K562 (cell line): ENCODE measurements at regions not wholly inside any gene's neighbourhood (a gene's known extent, or its start where the extent isn't known, plus 50 kb on each side); places are given as distances from the start of the nearest gene placed in this dataset.

Experiments
- CREM ChIP-seq: IDR thresholded peaks from 2 replicates; pipeline ENCODE4 v1.6.1; 2014; ENCODE audit warnings: antibody characterized with exemption, low read depth
- GTF2A2 ChIP-seq: IDR thresholded peaks from 2 replicates; pipeline ENCODE4 v1.6.1; 2016; ENCODE audit warnings: mild to moderate bottlenecking, missing genetic modification characterization, missing compliant biosample characterization
- LEF1 ChIP-seq: fragments of 450-650 bp; IDR thresholded peaks from 2 replicates; pipeline ENCODE4 v1.6.1; 2016; ENCODE audit warnings: mild to moderate bottlenecking
- MAFK ChIP-seq: IDR thresholded peaks from 2 replicates; pipeline ENCODE4 v1.6.1; 2011; ENCODE audit warnings: low read length, improper control_type of control experiment
- MGA ChIP-seq: fragments of 450-650 bp; IDR thresholded peaks from 2 replicates; pipeline ENCODE4 v1.6.1; 2016; ENCODE audit warnings: mild to moderate bottlenecking, moderate library complexity
- RHOXF2B ChIP-seq: fragments of 250-450 bp; sonication (Bioruptor Pico); conservative IDR thresholded peaks from 2 replicates; pipeline ENCODE4 v1.5.1; 2021
- TOE1 ChIP-seq, 2 experiments: fragments of 450-650 bp in 1 of 2; sonication (generic) in 1 of 2; formaldehyde crosslinking in 1 of 2; IDR thresholded peaks; 2 replicates each; pipeline versions ENCODE4 v1.7.1 to v1.8.0; 2016 to 2022; ENCODE audit warnings: borderline replicate concordance in 2 of 2, mild to moderate bottlenecking in 2 of 2, antibody characterized with exemption in 1 of 2, inconsistent platforms in 1 of 2, low read depth in 1 of 2, missing genetic modification reagents in 1 of 2, moderate library complexity in 1 of 2
- ZNF518B ChIP-seq: fragments of 250-450 bp; sonication (Bioruptor Pico); IDR thresholded peaks from 2 replicates; pipeline ENCODE4 v1.5.0; 2021; ENCODE audit warnings: mild to moderate bottlenecking, moderate library complexity

- TF ChIP-seq MGA (peak; percentile 71), CREM (no peak), MAFK (peak; percentile 78), ZNF518B (CRISPR knock-in tag) (no peak), LEF1 (no peak), GTF2A2 (tag) (no peak), TOE1 (IDR thresholded peaks at IDR 0.05; ENCODE audit: borderline replicate concordance) (peak; percentile 78; the same call in 1 of the 2 replicates), TOE1 (CRISPR knock-in tag; IDR thresholded peaks at IDR 0.05; ENCODE audit: borderline replicate concordance, low read depth) (no peak), RHOXF2B (CRISPR knock-in tag) (no peak)
These were observed 139.0 kb upstream of the LIPC start (continued) for GRCh38 chr15:58292751-58293175.
